ENCODE measurements at regions not wholly inside any gene's neighbourhood (a gene's known extent, or its start where the extent isn't known, plus 50 kb on each side); places are given as distances from the start of the nearest gene placed in this dataset.

- H4K20me1 ChIP-seq (ENCODE audit: control insufficient read depth, insufficient read depth): no peaks in the 10 kb centered on the region
- no peak overlapping the region for H3K4me3 ChIP-seq
- no peak overlapping the region for H2AFZ ChIP-seq (ENCODE audit: control insufficient read depth, low read depth, low read length)
- no peaks in the 10 kb centered on the region for H3K36me3 ChIP-seq (ENCODE audit: control insufficient read depth in 2 of 2, insufficient read depth in 2 of 2, low read length in 1 of 2)
- ATAC-seq (no peak), DNase-seq (ENCODE audit: low read depth, low spot score) (no peak), FAIRE-seq (no peak)
- ChIA-PET POLR2A (no interaction called here), RAD21 (ENCODE audit: unreplicated experiment) (no interaction called here), CTCF (no interaction called here), SMC1A (ENCODE audit: uncharacterized antibody, unreplicated experiment) (interaction anchor here (1.5 to 1.8 kb wide), 2 partner anchors 10 to 12 kb away, joined by 3 to 7 read pairs; no protein-coding TSS in a partner anchor)
- no peak overlapping the region for H3K9ac ChIP-seq (ENCODE audit: control insufficient read depth, insufficient read depth, low read length)
- H3K79me2 ChIP-seq (ENCODE audit: control insufficient read depth, insufficient read depth, low read length): no peaks in the 10 kb centered on the region
- H3K27ac ChIP-seq (ENCODE audit: control insufficient read depth, insufficient read depth): no peak overlapping the region
- intact Hi-C loops (cut with micrococcal nuclease; ENCODE audit: unreplicated experiment) (loop anchor here (10.0 kb wide), 1 partner anchor 263 kb away; no protein-coding TSS in a partner anchor), in situ Hi-C loops (cut with MboI) (no loop called here)
- BruUV-seq (replicated peaks): no TSS peak
- WGBS (ENCODE audit: insufficient coverage, insufficient replicate concordance, low lambda C conversion rate, missing lambda C conversion rate): 4% methylated on average over 2 of the region's 2 CpGs
- H3K9me3 ChIP-seq (replicated peaks; ENCODE audit: control insufficient read depth, insufficient read depth, low read length): no peaks in the 10 kb centered on the region; the same call in 2 of the 3 replicates
- TF ChIP-seq CHD4 (IDR thresholded peaks at IDR 0.05) (no peak), SIX5 (IDR thresholded peaks at IDR 0.05; ENCODE audit: low read depth, low read length, severe bottlenecking) (no peak), FOS (IDR thresholded peaks at IDR 0.05; ENCODE audit: borderline replicate concordance, extremely low read depth, insufficient read length) (no peak), HCFC1 (IDR thresholded peaks at IDR 0.05; ENCODE audit: low read length) (no peak), NR2C2 (IDR thresholded peaks at IDR 0.05; ENCODE audit: borderline replicate concordance, control insufficient read depth, insufficient read length, low read depth) (no peak), NR2C1 (IDR thresholded peaks at IDR 0.05) (no peak), GATAD2B (conservative IDR thresholded peaks at IDR 0.05; ENCODE audit: low read depth) (no peak), YY1 (IDR thresholded peaks at IDR 0.05; ENCODE audit: low read depth, low read length) (no peak), SKIL (IDR thresholded peaks at IDR 0.05; ENCODE audit: low read depth, poor library complexity, severe bottlenecking) (no peak), ZBTB33 (IDR thresholded peaks at IDR 0.05) (no peak), ZBTB4 (CRISPR knock-in tag; IDR thresholded peaks at IDR 0.05) (no peak), SREBF2 (IDR thresholded peaks at IDR 0.05; ENCODE audit: low read length) (no peak), ATF2 (IDR thresholded peaks at IDR 0.05; ENCODE audit: low read length) (no peak)
- H3K4me1 ChIP-seq (ENCODE audit: control insufficient read depth, insufficient read depth, low read length): no peaks in the 10 kb centered on the region
- no peak overlapping the region for H3K4me2 ChIP-seq (ENCODE audit: control insufficient read depth, insufficient read depth)
- H3K27me3 ChIP-seq (replicated peaks in 1 of 2; ENCODE audit: control insufficient read depth in 2 of 2, insufficient read depth in 2 of 2, low read length in 1 of 2): no peaks in the 10 kb centered on the region
Measured at GRCh38 chr2:52501715-52502475, 1265.7 kb upstream of the CHAC2 start.
